NCI-H526 (cell line): ENCODE measurements at regions not wholly inside any gene's neighbourhood (a gene's known extent, or its start where the extent isn't known, plus 50 kb on each side); places are given as distances from the start of the nearest gene placed in this dataset.

Experiments used
- DNase-seq, 2 experiments: peaks; one replicate each; lab custom pipeline; 2025; lab: John Stamatoyannopoulos, UW

DNA sequence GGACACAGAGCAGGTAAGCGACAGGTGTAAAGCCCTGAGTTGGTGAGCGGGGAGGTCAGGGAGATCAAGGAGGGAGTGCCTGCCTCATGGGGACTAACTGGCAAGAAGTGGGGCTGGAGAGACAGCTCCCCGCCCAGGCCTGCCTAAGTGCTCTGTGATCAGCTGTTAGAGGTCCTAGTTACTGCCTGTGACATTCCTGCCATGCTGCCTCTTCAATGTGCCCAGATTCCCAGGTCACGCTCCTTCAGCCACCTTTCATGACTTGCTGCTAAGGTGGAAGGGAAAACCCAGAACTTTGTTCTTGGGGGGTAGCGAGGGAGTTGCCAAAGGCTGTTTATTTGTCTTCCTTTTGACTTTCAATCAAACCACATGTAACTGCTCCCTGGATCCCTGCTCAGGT lies 114.3 kb upstream of the ZNF438 start:
- DNase-seq, result no peak

DNA sequence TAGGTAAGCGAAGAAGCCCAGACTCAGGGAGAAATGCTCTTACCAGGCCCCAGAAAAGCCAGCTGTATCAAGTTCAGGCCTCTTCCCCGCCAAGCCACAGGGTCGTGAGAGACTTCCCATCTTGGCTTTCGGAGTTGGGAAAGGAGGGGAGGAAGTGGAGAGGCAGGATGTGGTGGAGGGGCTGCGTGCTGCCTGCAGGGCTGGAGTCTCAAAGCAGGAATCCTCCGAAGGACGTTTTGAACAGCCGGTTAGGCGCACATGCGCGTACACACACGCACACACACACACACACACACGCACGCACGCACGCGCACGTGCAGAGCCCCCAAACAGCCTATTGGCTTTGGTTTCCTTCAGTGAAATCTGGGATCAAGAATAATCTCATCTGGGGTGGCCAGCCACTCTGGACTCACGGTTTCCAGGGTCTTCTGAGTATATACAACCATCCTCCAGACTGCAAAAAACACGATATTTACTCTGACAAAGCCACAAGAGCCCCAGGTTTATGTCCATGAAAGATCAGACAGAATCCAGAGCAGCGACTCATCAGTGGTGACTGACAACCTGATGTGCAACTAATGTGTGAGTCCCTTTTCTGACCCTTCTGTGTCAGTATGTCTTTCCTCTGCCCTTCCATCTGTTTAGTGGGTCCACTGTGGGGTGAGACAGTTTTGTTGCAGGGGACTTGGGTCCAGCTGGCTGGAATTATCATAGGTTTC lies 115.0 kb upstream of the ZNF438 start:
- no peak for DNase-seq

DNA sequence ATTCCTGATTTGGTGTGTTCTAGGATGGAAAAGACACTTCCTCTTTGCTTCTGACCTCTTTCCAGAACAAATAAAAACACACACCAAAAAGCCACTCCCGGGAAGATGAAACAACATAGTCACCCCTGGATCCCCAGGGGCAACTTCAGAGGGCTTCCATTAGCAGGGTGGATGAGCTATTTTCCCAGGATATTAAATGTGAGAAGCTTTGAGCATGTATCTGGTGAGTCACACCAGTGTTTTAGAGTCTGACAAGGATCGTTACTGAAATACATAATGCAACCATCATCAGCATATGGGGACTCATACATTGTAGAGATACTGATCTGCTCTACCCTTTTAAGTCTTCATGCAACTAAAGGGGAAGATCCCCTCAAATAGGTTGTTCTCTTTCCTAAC lies 115.5 kb upstream of the ZNF438 start:
- DNase-seq, result no peak

DNA sequence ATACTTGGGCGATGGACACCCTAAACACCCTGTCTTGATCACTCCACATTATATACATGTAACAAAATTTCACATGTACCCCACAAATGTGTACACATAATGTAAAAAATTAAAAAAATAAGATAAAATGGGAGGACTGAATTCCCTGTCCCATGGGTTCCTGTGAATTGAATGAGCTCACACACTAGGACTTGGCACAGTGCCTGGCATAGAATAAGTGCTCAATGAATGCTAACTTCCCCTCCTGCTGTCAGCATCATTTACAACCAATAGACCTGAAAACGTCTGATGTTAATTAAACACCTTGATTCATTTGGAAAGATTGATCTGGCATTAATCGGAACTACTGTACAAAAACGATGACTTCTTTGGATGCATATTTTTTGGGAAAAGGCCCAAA lies 117.3 kb upstream of the ZNF438 start:
- no peak for DNase-seq

DNA sequence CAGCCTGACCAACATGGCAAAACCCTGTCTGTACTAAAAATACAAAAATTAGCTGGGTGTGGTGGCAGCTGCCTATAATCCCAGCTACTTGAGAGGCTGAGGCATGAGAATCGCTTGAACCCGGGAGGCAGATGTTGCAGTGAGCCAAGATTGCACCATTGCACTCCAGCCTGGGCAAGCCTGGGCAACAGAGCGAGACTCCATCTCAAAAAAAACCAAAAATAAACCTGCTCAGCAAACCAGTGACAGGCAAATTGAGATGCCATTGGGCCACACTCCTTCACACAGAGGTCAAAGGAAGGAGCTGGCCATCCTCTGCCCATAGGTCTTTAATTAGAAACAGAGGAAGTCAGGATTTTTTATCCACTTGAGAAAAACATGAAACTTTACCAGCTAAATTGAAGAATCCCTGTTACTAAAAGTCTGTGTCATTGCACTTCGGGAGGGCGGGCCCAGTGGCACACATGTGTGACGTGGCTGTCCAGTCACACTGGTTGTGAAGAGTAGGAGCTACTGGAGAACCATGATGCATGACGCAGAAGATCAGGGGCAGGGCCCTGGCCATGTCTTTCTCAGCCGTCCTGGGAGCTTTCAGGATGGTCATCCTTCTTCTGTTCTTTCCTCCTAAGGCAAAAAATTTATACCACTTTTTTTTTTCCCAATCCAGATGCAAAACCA lies 118.3 kb upstream of the ZNF438 start:
- DNase-seq, result no peak

DNA sequence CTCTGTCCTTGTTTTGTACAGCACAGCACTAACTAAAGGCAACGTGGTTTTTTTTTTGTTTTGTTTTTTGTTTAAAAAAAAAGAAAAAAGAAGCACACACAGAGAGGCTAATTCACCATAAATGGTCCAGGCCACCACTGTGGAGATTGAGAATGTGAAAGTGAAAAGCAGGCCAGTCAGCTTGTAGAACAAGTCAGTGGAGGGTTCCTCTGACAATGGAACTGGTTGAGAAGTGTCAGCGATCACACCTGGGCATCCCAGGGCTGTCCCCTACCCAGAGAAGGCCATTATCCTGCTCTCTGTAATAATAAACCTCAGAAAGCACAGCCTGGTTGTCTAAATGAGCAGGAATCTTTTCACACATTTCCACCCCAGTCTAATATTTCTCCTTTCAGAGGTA lies 119.6 kb upstream of the ZNF438 start:
- no peak for DNase-seq

DNA sequence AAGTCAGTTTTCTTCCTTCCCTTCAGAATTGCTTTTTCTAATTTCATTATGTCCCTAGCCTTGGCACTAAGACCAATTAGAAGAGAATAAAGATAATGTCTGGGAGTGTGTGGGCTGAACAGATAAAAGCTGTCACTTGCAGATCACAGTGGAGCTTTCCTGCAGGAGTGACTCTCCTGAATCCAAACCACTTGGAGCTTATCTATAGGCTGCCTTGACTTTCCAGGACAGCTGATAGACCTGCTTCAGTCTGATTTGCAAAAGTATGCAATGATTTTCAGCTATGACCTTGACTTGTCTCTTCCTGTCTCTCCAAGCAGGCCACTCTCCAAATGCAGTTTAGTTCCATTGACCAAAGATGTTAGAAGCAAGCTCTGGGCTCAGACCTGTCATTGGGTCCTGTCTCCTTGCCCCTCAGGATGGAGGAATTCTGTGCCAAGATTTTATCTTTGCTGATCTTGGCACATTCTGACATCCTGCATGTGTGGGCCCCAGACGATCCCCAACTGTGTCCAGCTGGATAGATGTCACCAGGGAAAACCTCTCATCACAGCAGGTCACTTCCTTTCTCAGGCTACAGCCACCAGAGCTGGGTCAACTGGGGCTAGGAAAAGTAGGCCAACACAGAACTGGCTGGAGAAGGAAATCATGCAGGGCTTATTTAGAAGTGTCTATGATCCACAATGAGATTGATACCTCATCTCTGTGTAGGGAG lies 120.9 kb upstream of the ZNF438 start:
- no peak for DNase-seq

DNA sequence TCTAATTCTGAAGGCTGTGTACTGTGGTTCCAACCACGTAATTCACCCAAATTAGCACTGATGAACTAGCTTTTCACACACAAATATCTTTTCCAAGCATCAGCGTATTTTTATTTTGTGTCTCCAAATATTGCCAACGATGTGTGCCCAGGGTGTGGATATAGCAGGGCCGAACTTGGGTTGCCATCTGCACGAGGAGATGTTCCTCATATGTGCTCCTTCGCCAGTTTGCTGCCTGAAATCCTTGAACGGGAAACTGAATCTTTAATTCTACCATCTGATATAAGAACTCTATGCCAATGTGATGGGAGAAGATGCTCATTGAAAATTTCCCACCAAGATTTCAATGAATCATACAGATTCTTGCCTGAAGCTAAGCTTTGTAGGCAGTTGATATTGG lies 121.5 kb upstream of the ZNF438 start:
- DNase-seq, result no peak

DNA sequence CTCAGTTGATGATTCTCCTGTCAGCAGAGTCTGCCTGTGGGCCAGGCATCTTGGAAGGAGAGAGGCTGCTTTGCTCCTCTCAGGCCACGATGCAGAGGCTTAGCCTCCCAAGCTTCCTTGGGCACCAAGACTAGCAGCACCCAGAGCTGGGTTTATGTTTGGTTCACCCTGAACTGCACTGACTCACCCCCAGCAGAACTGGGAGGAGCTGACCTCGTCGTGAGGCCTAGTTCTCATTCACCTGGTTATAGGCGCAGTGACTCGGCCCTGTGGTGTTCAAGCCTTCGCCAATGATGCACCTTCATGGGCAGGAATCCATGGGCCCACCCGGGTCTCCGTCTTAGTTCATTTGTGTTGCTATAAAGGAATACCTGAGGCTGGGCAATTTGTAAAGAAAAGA lies 122.0 kb upstream of the ZNF438 start:
- no peak for DNase-seq

DNA sequence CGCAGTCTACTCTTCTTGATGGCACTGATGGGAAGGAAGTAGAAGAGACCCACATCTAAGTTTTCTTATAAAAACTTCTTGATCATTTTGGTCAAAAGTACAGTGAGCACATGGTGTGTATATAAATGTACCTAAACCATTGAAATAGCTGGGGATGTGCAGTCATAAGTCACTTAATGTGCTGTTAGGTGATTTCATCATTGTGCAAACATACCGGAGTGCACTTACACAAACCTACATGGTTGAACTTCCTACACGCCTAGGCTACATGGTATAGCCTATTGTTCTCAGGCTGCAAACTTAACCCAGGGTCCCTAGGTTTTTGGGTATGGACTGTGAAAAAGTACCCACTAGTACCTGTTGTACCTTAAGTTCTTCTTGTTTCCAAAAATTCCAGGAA lies 123.3 kb upstream of the ZNF438 start:
- no peak for DNase-seq

DNA sequence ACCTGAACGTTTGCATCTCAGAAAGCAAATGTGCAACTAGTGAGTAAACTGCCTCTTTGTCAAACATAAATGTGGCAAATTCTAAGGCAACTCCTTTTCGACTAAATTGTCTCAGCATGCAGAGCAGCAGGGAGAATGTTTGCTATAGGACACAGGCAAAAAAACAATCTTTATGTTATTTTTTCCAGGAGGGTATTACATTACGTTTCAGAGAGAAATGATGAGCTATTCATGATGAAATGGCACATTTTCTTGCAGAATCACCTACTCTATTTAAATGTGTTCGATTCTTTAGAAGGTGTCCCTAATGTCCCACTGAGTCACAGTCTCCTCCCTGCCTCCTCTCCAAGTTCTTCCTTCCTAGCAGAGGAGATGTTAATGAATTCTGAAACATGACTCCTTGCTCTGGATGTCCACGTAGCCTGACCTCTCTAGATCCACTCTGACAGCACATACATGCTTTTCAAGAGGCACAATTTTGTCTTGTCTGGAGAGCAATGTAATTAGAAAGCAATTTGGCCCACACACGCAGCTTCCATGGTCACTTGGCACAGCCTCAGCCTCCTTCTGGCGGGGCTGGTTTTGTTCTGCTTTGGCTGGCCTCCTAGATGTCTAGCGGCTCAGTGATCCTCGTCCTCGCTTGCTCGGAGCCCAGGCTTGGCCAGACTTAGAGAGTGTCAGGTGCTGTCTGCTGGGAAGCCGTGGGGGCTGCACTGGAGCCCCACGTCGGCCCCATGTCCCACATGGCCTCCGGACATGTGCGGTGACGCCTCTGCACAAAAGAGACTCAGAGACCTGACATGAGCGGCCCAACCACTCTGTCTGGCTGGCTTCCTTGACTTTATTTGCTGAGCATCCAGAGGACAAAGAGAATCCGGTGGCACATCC lies 125.7 kb upstream of the ZNF438 start:
- no peak for DNase-seq

DNA sequence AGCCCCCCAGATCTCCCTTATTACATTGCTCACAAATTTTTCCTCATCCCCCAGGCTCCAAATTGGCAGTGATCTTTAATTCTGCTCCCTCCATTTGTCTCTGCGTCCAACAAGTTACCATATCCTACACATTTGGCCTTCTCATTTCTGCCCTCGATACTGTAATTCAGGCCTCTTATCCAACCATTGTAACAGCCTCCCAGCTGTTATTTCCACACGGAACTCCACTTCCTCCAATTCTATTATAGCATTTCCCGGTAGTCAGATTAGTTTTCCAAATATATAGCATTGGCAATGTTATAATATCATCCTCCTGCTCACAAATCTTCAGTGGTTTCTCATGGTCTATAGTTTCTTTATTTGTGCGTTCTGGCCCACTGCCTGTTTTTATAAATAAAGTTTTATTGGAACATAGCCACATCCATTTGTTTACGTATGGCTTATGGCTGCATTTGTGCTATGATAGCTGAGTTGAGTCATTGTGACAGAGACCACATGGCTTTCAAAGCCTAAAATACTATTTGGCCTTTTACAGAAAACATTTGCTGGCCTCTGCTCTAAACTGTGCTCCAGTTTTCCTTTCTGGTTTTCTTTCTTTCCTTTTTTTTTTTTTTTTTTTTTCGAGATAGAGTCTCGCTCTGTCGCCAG lies 126.5 kb upstream of the ZNF438 start:
- no peak for DNase-seq

DNA sequence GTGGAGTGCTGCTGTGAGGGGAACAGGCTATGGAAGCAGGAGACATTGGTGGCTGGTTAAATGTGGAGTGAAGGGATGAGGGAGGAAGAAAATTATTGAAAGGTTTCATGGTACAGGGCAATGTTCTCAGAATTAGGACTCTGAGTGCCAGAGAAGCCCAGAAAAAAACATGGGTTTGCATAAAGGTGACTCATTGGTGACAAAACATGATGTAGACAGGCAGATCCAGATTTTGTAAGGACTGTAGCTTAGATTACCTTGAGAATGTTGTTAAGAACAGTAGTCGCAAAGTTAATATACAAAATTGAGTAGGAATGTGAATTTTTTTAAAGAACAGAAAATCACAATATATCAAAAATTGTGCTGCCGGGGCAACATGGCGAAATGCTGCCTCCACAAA lies 134.9 kb upstream of the ZNF438 start:
- no peak for DNase-seq

DNA sequence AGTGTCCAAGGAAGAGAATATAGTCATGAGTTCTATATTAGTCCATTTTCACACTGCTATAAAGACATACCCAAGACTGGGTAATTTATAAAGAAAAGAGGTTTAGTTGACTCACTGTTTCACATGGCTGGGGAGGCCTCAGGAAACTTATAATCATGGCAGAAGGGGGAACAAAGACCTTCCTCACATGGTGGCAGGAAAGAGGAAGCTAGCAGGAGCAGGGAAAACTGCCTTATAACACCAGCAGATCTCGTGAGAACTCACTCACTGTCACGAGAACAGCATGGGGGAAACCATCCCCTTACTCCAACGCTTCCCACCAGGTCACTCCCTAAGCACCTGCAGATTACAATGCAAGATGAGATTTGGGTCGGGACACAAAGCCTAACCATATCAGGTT lies 139.0 kb upstream of the ZNF438 start:
- DNase-seq, result no peak

DNA sequence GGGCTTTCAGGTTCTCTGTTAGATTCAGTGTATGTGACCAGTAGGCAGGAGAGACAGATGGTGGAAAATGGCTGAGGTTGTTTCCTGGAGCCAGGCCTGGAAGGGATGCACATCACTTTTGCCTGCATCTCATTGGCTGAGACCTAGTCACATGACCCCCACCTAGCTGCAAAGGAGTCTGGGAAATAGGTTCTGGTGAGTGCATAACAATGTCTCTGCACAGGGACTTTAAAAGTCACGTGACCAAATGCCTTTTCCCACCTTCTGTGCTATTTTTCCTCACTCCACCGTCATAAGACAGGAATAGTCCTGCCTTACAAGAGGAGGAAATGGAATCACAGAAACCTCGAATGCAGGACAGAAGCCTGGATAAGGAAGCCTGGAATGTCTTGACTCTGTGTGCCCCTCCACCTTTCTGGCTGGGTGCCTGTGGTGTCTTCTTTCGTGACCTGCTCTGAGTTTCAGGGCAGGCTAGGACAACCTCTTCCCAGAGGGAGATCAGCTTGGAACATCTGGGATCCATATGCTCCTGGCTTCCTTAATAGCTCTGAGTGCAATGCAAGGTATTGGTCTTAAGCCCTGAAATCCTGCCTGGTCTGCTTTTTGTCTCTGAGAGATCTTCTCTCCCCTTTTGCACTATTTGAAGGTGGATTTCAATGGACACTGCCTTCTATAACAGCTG lies 139.9 kb upstream of the ZNF438 start:
- no peak for DNase-seq

DNA sequence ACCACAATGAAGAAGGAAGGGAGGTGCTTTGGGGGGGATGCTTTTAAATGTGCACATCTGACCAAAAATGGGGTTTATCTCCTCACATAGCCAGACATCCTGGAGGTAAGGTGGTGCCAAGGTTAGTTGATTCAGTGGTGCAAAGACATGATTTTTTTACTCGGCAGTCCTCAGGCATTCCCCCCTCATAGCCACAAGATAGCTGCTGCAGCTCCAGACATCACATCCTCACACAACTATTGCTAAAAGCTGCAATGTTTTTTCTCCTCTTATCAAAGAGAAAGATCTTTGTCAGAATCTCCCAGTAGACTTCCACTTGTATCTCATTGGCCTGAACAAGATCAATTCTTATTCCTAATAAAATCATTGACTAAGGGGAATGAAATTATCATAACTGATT lies 141.3 kb upstream of the ZNF438 start:
- DNase-seq, result no peak

DNA sequence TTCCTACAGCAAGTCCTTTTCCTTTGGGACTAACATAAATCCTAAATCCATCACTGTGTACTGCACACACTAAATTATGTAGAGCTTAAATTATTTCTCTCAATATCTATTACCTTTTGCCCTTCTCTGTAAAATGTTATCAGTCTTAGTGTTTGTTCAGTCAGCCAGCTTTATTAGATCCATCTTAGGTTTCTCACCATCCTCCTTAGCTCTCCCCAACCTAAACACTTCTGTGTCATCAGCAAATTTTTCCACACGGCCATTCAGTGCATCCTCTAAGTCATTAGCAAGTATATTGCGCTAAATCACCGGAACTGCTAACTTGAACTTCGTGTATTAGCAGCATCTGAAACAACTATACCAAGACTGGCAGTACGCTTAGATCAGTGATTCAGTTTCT lies 142.1 kb upstream of the ZNF438 start:
- DNase-seq, result no peak

DNA sequence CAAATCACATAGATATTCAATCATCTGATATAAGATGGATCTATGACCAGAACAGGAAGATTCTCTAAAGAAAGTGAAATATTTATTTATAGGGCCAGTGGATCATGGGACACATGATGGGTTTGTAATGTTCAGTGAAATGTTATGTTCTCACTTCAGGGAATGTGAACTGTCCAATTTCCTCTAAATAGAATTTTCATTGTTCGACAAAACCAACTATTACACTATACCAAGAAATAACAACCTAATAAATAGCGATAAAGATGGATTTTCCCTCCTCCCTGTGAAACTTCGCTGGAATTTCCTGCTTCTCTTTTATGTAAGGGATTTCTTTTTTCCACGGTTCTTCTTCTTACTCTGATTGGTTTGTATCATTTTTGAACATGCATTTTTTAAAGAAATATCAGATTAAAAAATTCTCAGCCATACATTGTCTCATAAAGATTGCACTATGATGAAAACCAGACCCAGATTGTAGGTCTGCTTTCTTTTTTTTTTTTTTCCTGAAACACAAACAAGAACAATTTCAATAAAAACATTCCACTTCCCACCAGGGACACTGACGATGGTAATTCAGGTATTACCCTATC lies 139.8 kb upstream of the ZEB1 start:
- DNase-seq, result no peak

DNA sequence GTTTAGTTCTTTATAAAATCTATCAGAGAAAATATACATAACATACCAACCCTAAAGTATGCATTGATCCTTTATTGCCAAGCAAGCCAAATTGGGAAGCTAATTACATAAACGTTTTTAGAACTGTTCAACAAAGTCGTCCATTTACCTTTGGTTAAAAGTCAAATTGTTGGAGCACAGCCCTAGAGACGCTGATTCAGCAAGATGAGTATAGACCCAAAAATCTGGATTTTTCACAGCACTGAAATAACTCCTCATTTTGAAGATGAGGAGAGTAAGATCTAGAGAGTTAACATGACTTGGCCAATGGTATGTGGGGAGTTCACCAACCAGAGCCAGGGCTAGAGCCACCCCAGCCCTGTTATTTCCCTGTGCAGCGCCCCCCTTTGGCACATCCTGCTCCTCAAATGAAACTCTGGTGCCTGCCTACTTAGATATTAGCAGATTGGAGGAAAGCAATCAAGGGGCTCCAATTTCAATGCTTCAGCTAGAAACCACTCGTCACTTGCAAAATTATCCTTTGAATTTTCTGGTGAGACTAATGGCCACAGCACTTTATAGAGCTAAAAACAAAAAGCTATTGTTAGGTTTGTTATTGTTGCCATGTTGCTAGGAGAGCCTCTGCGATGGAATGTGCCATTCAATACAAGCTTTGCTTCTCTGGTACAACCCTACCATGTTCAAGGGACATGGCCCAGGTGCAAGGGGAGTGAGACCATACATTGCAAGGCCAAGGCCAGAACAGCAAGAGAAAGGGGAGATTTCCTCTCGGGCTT lies 132.6 kb upstream of the ZEB1 start:
- DNase-seq, result no peak

DNA sequence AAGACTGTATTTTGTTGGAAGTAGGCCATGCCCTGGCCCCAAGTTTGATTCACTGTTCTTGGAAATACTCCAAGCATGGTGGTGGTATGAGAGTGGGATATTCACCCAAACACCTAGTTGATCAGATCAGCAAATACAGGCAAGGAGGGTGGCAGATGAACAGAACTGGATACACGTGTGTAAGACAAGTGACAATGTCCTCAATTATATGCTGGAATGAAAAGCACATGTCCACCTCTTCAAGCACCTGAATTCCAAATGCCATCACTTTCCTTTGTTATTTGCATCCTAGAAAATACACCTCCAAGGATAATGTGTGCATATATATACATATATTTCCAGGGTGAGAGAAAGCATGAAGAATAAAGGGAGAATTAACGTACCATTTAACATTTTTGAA lies 131.8 kb upstream of the ZEB1 start:
- DNase-seq, result no peak
